ENCODE measurements at regions not wholly inside any gene's neighbourhood (a gene's known extent, or its start where the extent isn't known, plus 50 kb on each side); places are given as distances from the start of the nearest gene placed in this dataset.

- DNase-seq (ENCODE audit: low spot score in 2 of 2), result no peak
- FAIRE-seq, result no peak
Observed at GRCh38 chr18:23341983-23342382, 111.1 kb upstream of the RIOK3 start.

- DNase-seq (ENCODE audit: low spot score in 2 of 2) (no peak), FAIRE-seq (no peak)
Observed at GRCh38 chr18:23342506-23342905, 110.6 kb upstream of the RIOK3 start.

- no peak for FAIRE-seq
Observed at GRCh38 chr18:23350188-23350587, 102.9 kb upstream of the RIOK3 start.

GRCh38 chr18:23351521-23351920, 101.6 kb upstream of the RIOK3 start:
- DNase-seq (ENCODE audit: low spot score in 2 of 2) (no peak), FAIRE-seq (no peak)

More at GRCh38 chr18:23350188-23350587, 102.9 kb upstream of the RIOK3 start:
- DNase-seq (ENCODE audit: low spot score in 2 of 2), result no peak

- FAIRE-seq, result no peak
Observed at GRCh38 chr18:23352042-23352441, 101.0 kb upstream of the RIOK3 start.

GRCh38 chr18:23353459-23353858, 99.6 kb upstream of the RIOK3 start:
- DNase-seq (ENCODE audit: low spot score in 2 of 2) (no peak), FAIRE-seq (no peak)

More at GRCh38 chr18:23352042-23352441, 101.0 kb upstream of the RIOK3 start:
- DNase-seq (ENCODE audit: low spot score in 2 of 2), result no peak

- FAIRE-seq, result no peak
- DNase-seq (ENCODE audit: low spot score in 2 of 2), result no peak
Observed at GRCh38 chr18:23354625-23355024, 98.5 kb upstream of the RIOK3 start.

- FAIRE-seq (no peak), DNase-seq (ENCODE audit: low spot score in 2 of 2) (no peak)
Observed at GRCh38 chr18:23355206-23355605, 97.9 kb upstream of the RIOK3 start.

- no peak for FAIRE-seq
Observed at GRCh38 chr18:23356424-23356823, 96.7 kb upstream of the RIOK3 start.

GRCh38 chr18:23356915-23357601, 96.0 kb upstream of the RIOK3 start:
- DNase-seq (ENCODE audit: low spot score in 2 of 2), result no peak

More at GRCh38 chr18:23356424-23356823, 96.7 kb upstream of the RIOK3 start:
- no peak for DNase-seq (ENCODE audit: low spot score in 2 of 2)

GRCh38 chr18:23357996-23358594, 95.0 kb upstream of the RIOK3 start:
- FAIRE-seq (no peak), DNase-seq (ENCODE audit: low spot score in 2 of 2) (no peak)

More at GRCh38 chr18:23356915-23357601, 96.0 kb upstream of the RIOK3 start:
- FAIRE-seq, result no peak

- no peak for FAIRE-seq
Observed at GRCh38 chr18:23359421-23359820, 93.7 kb upstream of the RIOK3 start.

GRCh38 chr18:23363865-23364570, 89.1 kb upstream of the RIOK3 start:
- no peak for DNase-seq (ENCODE audit: low spot score in 2 of 2)
- no peak for FAIRE-seq

More at GRCh38 chr18:23359421-23359820, 93.7 kb upstream of the RIOK3 start:
- DNase-seq (ENCODE audit: low spot score in 2 of 2), result no peak

GRCh38 chr18:23365602-23366001, 87.5 kb upstream of the RIOK3 start:
- FAIRE-seq (no peak), DNase-seq (ENCODE audit: low spot score in 2 of 2) (no peak)

- no peak for DNase-seq (ENCODE audit: low spot score in 2 of 2)
- FAIRE-seq, result no peak
Observed at GRCh38 chr18:23369266-23369665, 83.8 kb upstream of the RIOK3 start.

- FAIRE-seq, result no peak
Observed at GRCh38 chr18:23373570-23373969, 79.5 kb upstream of the RIOK3 start.

GRCh38 chr18:23377669-23378301, 75.3 kb upstream of the RIOK3 start:
- FAIRE-seq, result no peak

More at GRCh38 chr18:23373570-23373969, 79.5 kb upstream of the RIOK3 start:
- DNase-seq (ENCODE audit: low spot score in 2 of 2), result no peak

GRCh38 chr18:23378302-23378686, 74.8 kb upstream of the RIOK3 start:
- DNase-seq (ENCODE audit: low spot score in 2 of 2) (no peak), FAIRE-seq (no peak)

More at GRCh38 chr18:23377669-23378301, 75.3 kb upstream of the RIOK3 start:
- DNase-seq (ENCODE audit: low spot score in 2 of 2), result no peak

- FAIRE-seq (no peak), DNase-seq (ENCODE audit: low spot score in 2 of 2) (no peak)
Observed at GRCh38 chr18:23380001-23380550, 73.0 kb upstream of the RIOK3 start.

- FAIRE-seq, result no peak
- DNase-seq (ENCODE audit: low spot score in 2 of 2), result no peak
Observed at GRCh38 chr18:23380817-23381216, 72.3 kb upstream of the RIOK3 start.

GRCh38 chr18:23383494-23383893, 69.6 kb upstream of the RIOK3 start:
- DNase-seq (ENCODE audit: low spot score in 2 of 2) (peak in 1 of 2 donors; percentile 6), FAIRE-seq (no peak)

Measured in frontal cortex (tissue), 3 donors.